K562 (cell line): ENCODE measurements at regions not wholly inside any gene's neighbourhood (a gene's known extent, or its start where the extent isn't known, plus 50 kb on each side); places are given as distances from the start of the nearest gene placed in this dataset.

Source experiments
- ATAC-seq: fragments of 200-7000 bp; cut with Tn5 transposase; 3 replicates; pipeline ENCODE4 v1.9.1; 2020; ENCODE audit warnings: moderate library complexity
- BruUV-seq: library from RNA; stranded (reverse); fragments of 400-500 nt; replicated peaks from 2 replicates; lab custom pipeline; 2021; lab: Mats Ljungman, UMichigan
- CTCF ChIA-PET: fragments of 300-600 bp; formaldehyde crosslinking; extraction: SDS; loops from one replicate; lab custom pipeline; 2021; ENCODE audit warnings: low intra/inter-chr PET ratio; lab: Yijun Ruan, JAX
- POLR2A ChIA-PET: fragments of 300-600, 350-650 bp; sonication (Branson Sonifier 250); formaldehyde crosslinking; extraction: SDS; loops from one replicate; lab custom pipeline; 2021; ENCODE audit warnings: antibody characterized with exemption, inconsistent platforms; lab: Yijun Ruan, JAX
- DNase-seq, 4 experiments: peaks; one replicate each; pipeline versions ENCODE4 v3.0.0 to v3.0.0-alpha.2; 2011 to 2018; ENCODE audit warnings: low spot score in 3 of 4, mixed read lengths in 3 of 4; ENCODE audit errors: extremely low read depth in 1 of 4
- FAIRE-seq: peaks from 2 replicates; lab custom pipeline; 2011; peaks lifted over from hg19 to GRCh38; lab: Jason Lieb, UNC
- H2AFZ ChIP-seq: 2 replicates; pipeline ENCODE4 v1.6.0; 2011; ENCODE audit warnings: low read depth, low read length, control low read depth, inconsistent platforms
- H3K27ac ChIP-seq: fragments of 200-600 bp; 3 replicates; pipeline ENCODE4 v1.8.0; 2011; ENCODE audit warnings: low read depth, mild to moderate bottlenecking, control low read depth, inconsistent platforms, low read length, moderate library complexity, mixed read lengths; ENCODE audit errors: extremely low read depth
- H3K27me3 ChIP-seq, 2 experiments: fragments of 300-600 bp in 1 of 2; 2 replicates in 1 of 2; 3 replicates in 1 of 2; pipeline versions ENCODE4 v1.6.0 to v1.8.0; 2011; ENCODE audit warnings: inconsistent platforms in 2 of 2, low read length in 2 of 2, mild to moderate bottlenecking in 1 of 2, mixed read lengths in 1 of 2, moderate library complexity in 1 of 2; ENCODE audit not compliant: control insufficient read depth in 2 of 2, insufficient read depth in 2 of 2
- H3K36me3 ChIP-seq: fragments of 300-600 bp; 3 replicates; pipeline ENCODE4 v1.8.0; 2011; ENCODE audit warnings: mild to moderate bottlenecking, low read length, inconsistent platforms; ENCODE audit not compliant: control insufficient read depth, insufficient read depth
- H3K4me1 ChIP-seq, 2 experiments: fragments of 200-600 bp in 1 of 2; replicated peaks in 1 of 2; 2 replicates in 1 of 2; 3 replicates in 1 of 2; pipeline versions ENCODE4 v1.5.1 to v1.8.0; 2011; ENCODE audit warnings: inconsistent platforms in 2 of 2, low read length in 2 of 2, mild to moderate bottlenecking in 1 of 2, mixed read lengths in 1 of 2, moderate library complexity in 1 of 2; ENCODE audit not compliant: control insufficient read depth in 2 of 2, insufficient read depth in 2 of 2
- H3K4me2 ChIP-seq: 2 replicates; pipeline ENCODE4 v1.6.1; 2011; ENCODE audit warnings: low read length, control low read depth, inconsistent platforms, mixed read lengths; ENCODE audit not compliant: insufficient read depth
- H3K4me3 ChIP-seq: fragments of 200-600 bp; sonication (generic), shearing (Covaris generic); 2 replicates; pipeline ENCODE4 v1.5.1; 2016; ENCODE audit warnings: control low read depth, inconsistent platforms
- H3K79me2 ChIP-seq: fragments of 200-600 bp; 3 replicates; pipeline ENCODE4 v1.8.0; 2011; ENCODE audit warnings: low read length, inconsistent platforms; ENCODE audit not compliant: control insufficient read depth, insufficient read depth
- H3K9ac ChIP-seq, 2 experiments: 2 replicates each; pipeline versions ENCODE4 v1.6.0 to v1.6.1; 2011; ENCODE audit warnings: low read depth in 2 of 2, low read length in 2 of 2, control low read depth in 1 of 2, inconsistent platforms in 1 of 2, mild to moderate bottlenecking in 1 of 2, mixed read lengths in 1 of 2; ENCODE audit not compliant: insufficient read depth in 1 of 2
- H3K9me1 ChIP-seq: one replicate; pipeline ENCODE4 v1.6.0; 2011; ENCODE audit warnings: inconsistent platforms, mild to moderate bottlenecking, low read length, moderate library complexity; ENCODE audit not compliant: control insufficient read depth, insufficient read depth
- H3K9me3 ChIP-seq: replicated peaks from 2 replicates; pipeline ENCODE4 v1.5.1; 2011; ENCODE audit warnings: low read depth, low read length, inconsistent platforms; ENCODE audit not compliant: control insufficient read depth, insufficient read depth
- H4K20me1 ChIP-seq: replicated peaks from 2 replicates; pipeline ENCODE4 v1.6.1; 2011; ENCODE audit warnings: low read length, inconsistent platforms, mixed read lengths; ENCODE audit not compliant: control insufficient read depth, insufficient read depth
- CAMTA2 ChIP-seq: fragments of 250-450 bp; sonication (Bioruptor Pico); conservative IDR thresholded peaks from 2 replicates; pipeline ENCODE4 v1.5.1; 2022
- FOSL1 ChIP-seq: fragments of 200-800 bp; sonication (Bioruptor generic); conservative IDR thresholded peaks from 2 replicates; pipeline ENCODE4 v1.6.1; 2016; ENCODE audit warnings: missing genetic modification characterization, missing compliant biosample characterization
- FOXP1 ChIP-seq: sonication (generic); formaldehyde crosslinking; IDR thresholded peaks from 2 replicates; pipeline ENCODE4 v1.8.0; 2022; ENCODE audit warnings: mild to moderate bottlenecking, missing genetic modification reagents
- HMG20B ChIP-seq: fragments of 250-450 bp; sonication (Bioruptor Pico); IDR thresholded peaks from 2 replicates; pipeline ENCODE4 v1.5.0; 2021; ENCODE audit warnings: mild to moderate bottlenecking
- MAFG ChIP-seq: fragments of 450-650 bp; conservative IDR thresholded peaks from 2 replicates; pipeline ENCODE4 v1.6.1; 2016; ENCODE audit warnings: missing genetic modification characterization, missing compliant biosample characterization
- MAFK ChIP-seq: IDR thresholded peaks from 2 replicates; pipeline ENCODE4 v1.6.1; 2011; ENCODE audit warnings: low read length, improper control_type of control experiment
- ZNF121 ChIP-seq: sonication (generic); formaldehyde crosslinking; conservative IDR thresholded peaks from 2 replicates; pipeline ENCODE4 v1.8.0; 2022; ENCODE audit warnings: missing genetic modification reagents
- ZNF134 ChIP-seq: fragments of 250-450 bp; sonication (Bioruptor Pico); conservative IDR thresholded peaks from 2 replicates; pipeline ENCODE4 v1.4.0; 2020
- ZNF224 ChIP-seq: sonication (generic); formaldehyde crosslinking; IDR thresholded peaks from 2 replicates; pipeline ENCODE4 v1.8.0; 2022; ENCODE audit warnings: mild to moderate bottlenecking, missing genetic modification reagents
- WGBS: fragments of 100-300 bp; shearing (Covaris generic); methylation state at CpG from one replicate; pipeline ENCODE4 v1.1.6; 2016; ENCODE audit warnings: low coverage, mixed read lengths; ENCODE audit not compliant: insufficient coverage; ENCODE audit errors: missing lambda C conversion rate; 5-methylcytosine and 5-hydroxymethylcytosine counted together
- in situ Hi-C: fragments of 300-500 bp; cut with MboI; formaldehyde crosslinking; loops from 4 replicates; pipeline ENCODE4 v1.15.0; 2018; ENCODE audit warnings: inconsistent platforms, mixed read lengths
- intact Hi-C: fragments of 100-400 bp; cut with micrococcal nuclease; formaldehyde crosslinking; loops from 2 replicates; pipeline ENCODE4 v1.14.2; 2022
- TF ChIP-seq, protein P1 (sequence below): fragments of 450-650 bp; IDR thresholded peaks from 2 replicates; pipeline ENCODE4 v1.7.0; 2016; ENCODE audit warnings: borderline replicate concordance

DNA sequence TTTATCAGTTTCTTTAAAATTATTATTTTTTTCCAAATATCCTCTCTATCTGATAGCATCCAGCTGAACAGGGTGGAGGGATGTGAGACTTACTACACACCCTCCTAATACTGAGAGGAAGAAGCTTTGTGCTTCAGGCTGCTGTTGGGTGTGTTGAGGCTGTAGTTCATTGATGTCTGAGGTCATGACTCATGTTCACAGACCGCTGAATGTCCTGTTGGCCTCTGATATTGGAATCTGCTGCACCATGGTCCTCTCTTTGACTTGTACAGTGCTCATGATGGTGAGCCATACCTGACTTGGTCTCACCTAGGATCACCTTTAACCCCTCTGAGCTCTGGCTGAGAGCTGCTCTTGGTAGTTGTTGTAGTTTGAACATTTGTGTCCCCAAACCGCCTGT lies 302.9 kb downstream of the SATB1 start:
- H3K9me1 ChIP-seq: no peaks in the 10 kb centered on the region
- ChIA-PET POLR2A (interaction anchor here (0.7 to 0.8 kb wide), 2 partner anchors 99 to 1916 kb away, joined by 3 to 4 read pairs; no protein-coding TSS in a partner anchor), CTCF (interaction anchor here (0.6 kb wide), 1 partner anchor 1037 kb away, joined by 3 read pairs; no protein-coding TSS in a partner anchor)
- BruUV-seq: no TSS peak
- H3K4me2 ChIP-seq: no peak overlapping the region
- no peak overlapping the region for H3K27ac ChIP-seq
- H3K4me1 ChIP-seq: no peaks in the 10 kb centered on the region
- 0% methylated on average over 2 of the region's 2 CpGs for WGBS
- intact Hi-C loops: no loop called here
- in situ Hi-C loops: no loop called here
- H3K27me3 ChIP-seq: no peaks in the 10 kb centered on the region
- no peak overlapping the region for H3K4me3 ChIP-seq
- FAIRE-seq (no peak), ATAC-seq (no peak), DNase-seq (no peak)
- H3K9ac ChIP-seq: no peak overlapping the region
- H3K9me3 ChIP-seq: no peaks in the 10 kb centered on the region
- no peak overlapping the region for H2AFZ ChIP-seq
- H3K36me3 ChIP-seq: no peaks in the 10 kb centered on the region
- no peaks in the 10 kb centered on the region for H3K79me2 ChIP-seq
- no peaks in the 10 kb centered on the region for H4K20me1 ChIP-seq
- TF ChIP-seq ZNF121 (CRISPR knock-in tag) (no peak), ZNF224 (CRISPR knock-in tag) (no peak), ZNF134 (CRISPR knock-in tag) (peak; percentile 57; the same call in 1 of the 2 replicates), FOSL1 (tag) (peak; percentile 45; the same call in 1 of the 2 replicates)

DNA sequence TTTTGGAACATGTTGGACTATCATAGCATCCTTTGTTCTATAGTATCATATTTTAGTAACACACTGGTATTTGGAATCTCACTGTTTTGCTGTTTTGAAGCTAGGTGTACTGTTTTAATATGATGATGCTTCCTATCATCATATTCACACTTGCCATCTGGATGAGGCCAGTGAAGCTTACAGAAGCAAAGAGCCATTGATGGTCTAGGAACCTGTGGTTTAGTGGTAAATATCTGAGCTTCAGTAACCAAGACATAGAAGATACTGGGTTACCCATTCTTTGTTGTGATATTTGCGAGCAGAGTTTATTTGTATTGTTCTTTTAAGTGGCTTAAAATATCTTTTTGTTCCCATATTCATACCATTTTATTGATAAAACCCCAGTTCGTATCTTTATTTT lies 304.1 kb downstream of the SATB1 start:
- H3K9ac ChIP-seq: no peak overlapping the region
- no peaks in the 10 kb centered on the region for H3K9me1 ChIP-seq
- 4% methylated on average over 2 of the region's 2 CpGs for WGBS
- no peak overlapping the region for H3K4me2 ChIP-seq
- CTCF ChIA-PET: no interaction called here
- no peaks in the 10 kb centered on the region for H3K79me2 ChIP-seq
- in situ Hi-C loops: no loop called here
- ATAC-seq: no peak
- no peaks in the 10 kb centered on the region for H3K4me1 ChIP-seq
- H3K4me3 ChIP-seq: no peak overlapping the region
- H3K36me3 ChIP-seq: no peaks in the 10 kb centered on the region
- no TSS peak for BruUV-seq
- no peaks in the 10 kb centered on the region for H3K27me3 ChIP-seq
- no peak for FAIRE-seq
- no peak overlapping the region for H3K27ac ChIP-seq
- intact Hi-C loops: no loop called here
- no peak overlapping the region for H2AFZ ChIP-seq
- H3K9me3 ChIP-seq: no peaks in the 10 kb centered on the region
- H4K20me1 ChIP-seq: no peaks in the 10 kb centered on the region
- no peak for DNase-seq
- no peak for TF ChIP-seq MAFK
- TF ChIP-seq HMG20B: no peak
- TF ChIP-seq FOXP1 (CRISPR knock-in tag): no peak
- no peak for TF ChIP-seq MAFG (tag)
- no peak for TF ChIP-seq CAMTA2
- TF ChIP-seq, protein P1, sequence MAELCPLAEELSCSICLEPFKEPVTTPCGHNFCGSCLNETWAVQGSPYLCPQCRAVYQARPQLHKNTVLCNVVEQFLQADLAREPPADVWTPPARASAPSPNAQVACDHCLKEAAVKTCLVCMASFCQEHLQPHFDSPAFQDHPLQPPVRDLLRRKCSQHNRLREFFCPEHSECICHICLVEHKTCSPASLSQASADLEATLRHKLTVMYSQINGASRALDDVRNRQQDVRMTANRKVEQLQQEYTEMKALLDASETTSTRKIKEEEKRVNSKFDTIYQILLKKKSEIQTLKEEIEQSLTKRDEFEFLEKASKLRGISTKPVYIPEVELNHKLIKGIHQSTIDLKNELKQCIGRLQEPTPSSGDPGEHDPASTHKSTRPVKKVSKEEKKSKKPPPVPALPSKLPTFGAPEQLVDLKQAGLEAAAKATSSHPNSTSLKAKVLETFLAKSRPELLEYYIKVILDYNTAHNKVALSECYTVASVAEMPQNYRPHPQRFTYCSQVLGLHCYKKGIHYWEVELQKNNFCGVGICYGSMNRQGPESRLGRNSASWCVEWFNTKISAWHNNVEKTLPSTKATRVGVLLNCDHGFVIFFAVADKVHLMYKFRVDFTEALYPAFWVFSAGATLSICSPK: no peak
- POLR2A ChIA-PET: interaction anchor here (0.6 kb wide), 1 partner anchor 49 kb away, joined by 3 read pairs; no protein-coding TSS in a partner anchor
